OCI-LY3 (cell line): ENCODE measurements at regions not wholly inside any gene's neighbourhood (a gene's known extent, or its start where the extent isn't known, plus 50 kb on each side); places are given as distances from the start of the nearest gene placed in this dataset.

Source experiments
- H2AFZ ChIP-seq: fragments of 200-600, 300-600 bp; shearing (Covaris generic); 2 replicates; pipeline ENCODE4 v1.6.0; 2014; ENCODE audit warnings: antibody characterized with exemption, low read depth, low read length
- H3K27ac ChIP-seq: fragments of 200-600, 300-600 bp; sonication (generic); 2 replicates; pipeline ENCODE4 v1.5.1; 2014; ENCODE audit warnings: mild to moderate bottlenecking, low read length, moderate library complexity, mixed read lengths
- H3K27me3 ChIP-seq: fragments of 200-600, 300-600 bp; sonication (generic); 2 replicates; pipeline ENCODE4 v1.6.1; 2014; ENCODE audit warnings: low read depth, low read length, mixed read lengths
- H3K36me3 ChIP-seq: fragments of 200-600, 300-600 bp; sonication (generic); replicated peaks from 2 replicates; pipeline ENCODE3; 2014; ENCODE audit warnings: low read depth, low read length, mixed read lengths
- H3K4me1 ChIP-seq: fragments of 300-600, 200-600 bp; sonication (generic); 2 replicates; pipeline ENCODE4 v1.6.1; 2014; ENCODE audit warnings: low read length, mixed read lengths
- H3K4me2 ChIP-seq: fragments of 200-600, 300-600 bp; sonication (generic); 2 replicates; pipeline ENCODE4 v1.6.1; 2014; ENCODE audit warnings: low read length, mixed read lengths
- H3K4me3 ChIP-seq: fragments of 300-600, 200-600 bp; sonication (generic); 2 replicates; pipeline ENCODE4 v1.5.1; 2014; ENCODE audit warnings: antibody characterized with exemption, mild to moderate bottlenecking, low read length, moderate library complexity
- H3K79me2 ChIP-seq: fragments of 300-600, 200-600 bp; shearing (Covaris generic); 2 replicates; pipeline ENCODE4 v1.6.1; 2014; ENCODE audit warnings: mild to moderate bottlenecking, low read length, mixed read lengths
- H3K9ac ChIP-seq: fragments of 300-600, 200-600 bp; shearing (Covaris generic); 2 replicates; pipeline ENCODE4 v1.6.0; 2014; ENCODE audit warnings: mild to moderate bottlenecking, low read length, moderate library complexity
- H3K9me3 ChIP-seq: fragments of 200-600, 300-600 bp; shearing (Covaris generic); 2 replicates; pipeline ENCODE4 v1.6.1; 2014; ENCODE audit warnings: low read length, mixed read lengths; ENCODE audit not compliant: insufficient read depth
- H4K20me1 ChIP-seq: fragments of 200-600, 300-600 bp; sonication (generic); 2 replicates; pipeline ENCODE4 v1.6.1; 2016; ENCODE audit warnings: low read length, mixed read lengths; ENCODE audit not compliant: insufficient read depth
- CTCF ChIP-seq: fragments of 200-600, 300-600 bp; sonication (generic); IDR thresholded peaks from 2 replicates; pipeline ENCODE4 v1.5.1; 2014; ENCODE audit warnings: antibody characterized with exemption, low read length, low read depth
- EZH2phosphoT487 ChIP-seq: fragments of 200-600 bp; shearing (Covaris generic); IDR thresholded peaks from 2 replicates; pipeline ENCODE4 v1.6.1; 2018; ENCODE audit warnings: antibody characterized with exemption, mixed run types, low read depth

GRCh38 chr3:20912406-20912805 lies 726.4 kb upstream of the SGO1 start:
- no peak overlapping the region for H3K27ac ChIP-seq
- H3K79me2 ChIP-seq: no peaks in the 10 kb centered on the region
- no peak overlapping the region for H2AFZ ChIP-seq
- no peaks in the 10 kb centered on the region for H3K4me1 ChIP-seq
- no peaks in the 10 kb centered on the region for H3K9me3 ChIP-seq
- H3K36me3 ChIP-seq: no peaks in the 10 kb centered on the region
- no peaks in the 10 kb centered on the region for H3K27me3 ChIP-seq
- no peak overlapping the region for H3K9ac ChIP-seq
- H3K4me2 ChIP-seq: no peak overlapping the region
- TF ChIP-seq EZH2phosphoT487 (no peak), CTCF (no peak)
- no peak overlapping the region for H3K4me3 ChIP-seq
- H4K20me1 ChIP-seq: no peaks in the 10 kb centered on the region

- Histone ChIP-seq H3K4me2 (no peak overlapping the region), H4K20me1 (no peaks in the 10 kb centered on the region), H3K27me3 (no peaks in the 10 kb centered on the region), H3K79me2 (no peaks in the 10 kb centered on the region), H3K36me3 (no peaks in the 10 kb centered on the region), H2AFZ (no peak overlapping the region), H3K9ac (no peak overlapping the region), H3K27ac (no peak overlapping the region), H3K4me1 (no peaks in the 10 kb centered on the region), H3K9me3 (no peaks in the 10 kb centered on the region), H3K4me3 (no peak overlapping the region)
- TF ChIP-seq CTCF: no peak
- TF ChIP-seq EZH2phosphoT487: no peak
These were observed 723.5 kb upstream of the SGO1 start for GRCh38 chr3:20909511-20909910.

DNA sequence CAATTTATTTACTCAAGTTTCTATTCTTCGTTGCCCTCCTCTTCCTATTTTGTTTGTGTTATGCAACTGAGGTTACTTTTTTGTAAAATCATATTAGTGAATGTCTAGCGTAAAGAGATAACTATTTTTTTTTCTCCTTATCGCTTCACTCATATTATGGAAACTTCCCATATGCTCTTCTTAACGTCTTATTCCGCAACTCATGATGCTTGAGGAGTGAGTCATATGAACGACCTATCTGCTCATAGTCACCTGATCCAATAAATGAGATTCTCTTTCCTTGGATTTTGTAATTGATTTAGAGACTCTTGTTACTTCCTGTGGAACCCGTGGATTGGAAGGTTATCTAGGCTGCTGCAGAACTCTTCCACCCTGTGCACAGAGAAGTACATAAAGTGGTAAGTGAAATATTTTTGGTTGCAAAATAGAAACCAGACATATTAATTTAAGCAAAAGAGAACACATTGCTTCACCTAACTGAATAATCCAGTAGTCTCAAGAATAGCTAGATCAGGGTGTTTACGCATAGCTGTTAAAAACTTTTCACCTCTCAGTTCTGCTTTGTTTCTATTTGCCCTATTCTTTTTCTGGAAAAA lies 719.3 kb upstream of the SGO1 start:
- no peaks in the 10 kb centered on the region for H3K27me3 ChIP-seq
- H3K79me2 ChIP-seq: no peaks in the 10 kb centered on the region
- no peak for TF ChIP-seq CTCF
- TF ChIP-seq EZH2phosphoT487: no peak
- H3K4me2 ChIP-seq: no peak overlapping the region
- no peak overlapping the region for H3K4me3 ChIP-seq
- H3K4me1 ChIP-seq: no peaks in the 10 kb centered on the region
- H3K27ac ChIP-seq: no peak overlapping the region
- H2AFZ ChIP-seq: no peak overlapping the region
- H3K9me3 ChIP-seq: no peaks in the 10 kb centered on the region
- H3K36me3 ChIP-seq: no peaks in the 10 kb centered on the region
- H3K9ac ChIP-seq: no peak overlapping the region
- no peaks in the 10 kb centered on the region for H4K20me1 ChIP-seq

GRCh38 chr3:20904671-20905070 lies 718.7 kb upstream of the SGO1 start:
- H2AFZ ChIP-seq: no peak overlapping the region
- H3K4me3 ChIP-seq: no peak overlapping the region
- TF ChIP-seq CTCF: no peak
- no peak for TF ChIP-seq EZH2phosphoT487
- H3K9ac ChIP-seq: no peak overlapping the region
- H3K9me3 ChIP-seq: no peaks in the 10 kb centered on the region
- no peaks in the 10 kb centered on the region for H4K20me1 ChIP-seq
- no peaks in the 10 kb centered on the region for H3K79me2 ChIP-seq
- no peak overlapping the region for H3K27ac ChIP-seq
- no peaks in the 10 kb centered on the region for H3K4me1 ChIP-seq
- H3K36me3 ChIP-seq: no peaks in the 10 kb centered on the region
- H3K4me2 ChIP-seq: no peak overlapping the region
- no peaks in the 10 kb centered on the region for H3K27me3 ChIP-seq
